ENCODE measurements at regions not wholly inside any gene's neighbourhood (a gene's known extent, or its start where the extent isn't known, plus 50 kb on each side); places are given as distances from the start of the nearest gene placed in this dataset.

- no peaks in the 10 kb centered on the region for H3K4me1 Mint-ChIP-seq
- H3K27ac ChIP-seq (ENCODE audit: low read length): no peak overlapping the region
- peaks cover 0 to 30% of the 10 kb centered on the region in 2 experiments for H3K27me3 ChIP-seq (replicated peaks in 1 of 2; ENCODE audit: control insufficient read depth in 2 of 2, extremely low read depth in 1 of 2, insufficient read depth in 2 of 2, low read length in 1 of 2)
- POLR2A ChIA-PET: no interaction called here
- no peaks in the 10 kb centered on the region for H3K36me3 Mint-ChIP-seq
- no peak overlapping the region for H3K27ac Mint-ChIP-seq
- 82% methylated on average over 11 of the region's 12 CpGs for WGBS (ENCODE audit: insufficient coverage)
- DNase-seq: no peak
- H3K36me3 ChIP-seq (ENCODE audit: control insufficient read depth in 2 of 2, extremely low read depth in 1 of 2, insufficient read depth in 1 of 2, low read length in 1 of 2): no peaks in the 10 kb centered on the region
- H3K4me3 Mint-ChIP-seq: no peak overlapping the region
- H3K4me1 ChIP-seq (ENCODE audit: control insufficient read depth in 1 of 2, extremely low read depth in 1 of 2, insufficient read depth in 2 of 2, low read length in 2 of 2): no peaks in the 10 kb centered on the region
- H3K9me3 ChIP-seq: no peaks in the 10 kb centered on the region
- H3K4me3 ChIP-seq (ENCODE audit: control insufficient read depth in 1 of 2, extremely low read depth in 1 of 2, low read length in 1 of 2): no peak overlapping the region
- peaks cover 0 to 3% (median 0%) of the 10 kb centered on the region in 3 donors for H3K9me3 Mint-ChIP-seq
- no peak for ATAC-seq (replicated peaks in 1 of 4)
- CTCF ChIA-PET: no interaction called here
- peaks cover 0 to 6% of the 10 kb centered on the region in 2 donors for H3K27me3 Mint-ChIP-seq
These were observed 69.7 kb downstream of the RPS6KA4 start for GRCh38 chr11:64428693-64429092.

- POLR2A ChIA-PET: no interaction called here
- no peak overlapping the region for H3K27ac ChIP-seq (ENCODE audit: low read length)
- DNase-seq (no peak), ATAC-seq (replicated peaks in 1 of 4) (no peak)
- Mint-ChIP-seq H3K36me3 (no peaks in the 10 kb centered on the region), H3K27ac (no peak overlapping the region), H3K4me3 (no peak overlapping the region), H3K9me3 (peaks cover 0 to 3% (median 0%) of the 10 kb centered on the region in 3 donors), H3K4me1 (no peaks in the 10 kb centered on the region), H3K27me3 (peaks cover 0 to 2% of the 10 kb centered on the region in 2 donors)
- no peaks in the 10 kb centered on the region for H3K9me3 ChIP-seq
- H3K27me3 ChIP-seq (replicated peaks in 1 of 2; ENCODE audit: control insufficient read depth in 2 of 2, extremely low read depth in 1 of 2, insufficient read depth in 2 of 2, low read length in 1 of 2): peaks cover 0 to 36% of the 10 kb centered on the region in 2 experiments
- WGBS (ENCODE audit: insufficient coverage): 85% methylated on average over 11 of the region's 12 CpGs
- H3K36me3 ChIP-seq (ENCODE audit: control insufficient read depth in 2 of 2, extremely low read depth in 1 of 2, insufficient read depth in 1 of 2, low read length in 1 of 2): no peaks in the 10 kb centered on the region
- H3K4me3 ChIP-seq (ENCODE audit: control insufficient read depth in 1 of 2, extremely low read depth in 1 of 2, low read length in 1 of 2): no peak overlapping the region
- H3K4me1 ChIP-seq (ENCODE audit: control insufficient read depth in 1 of 2, extremely low read depth in 1 of 2, insufficient read depth in 2 of 2, low read length in 2 of 2): no peaks in the 10 kb centered on the region
- CTCF ChIA-PET: no interaction called here
These were observed 71.0 kb downstream of the RPS6KA4 start for GRCh38 chr11:64429970-64430369.

GRCh38 chr11:64430645-64431044, 71.7 kb downstream of the RPS6KA4 start:
- Histone ChIP-seq H3K27me3 (replicated peaks in 1 of 2; ENCODE audit: control insufficient read depth in 2 of 2, extremely low read depth in 1 of 2, insufficient read depth in 2 of 2, low read length in 1 of 2) (peaks cover 0 to 37% of the 10 kb centered on the region in 2 experiments), H3K4me1 (ENCODE audit: control insufficient read depth in 1 of 2, extremely low read depth in 1 of 2, insufficient read depth in 2 of 2, low read length in 2 of 2) (no peaks in the 10 kb centered on the region), H3K36me3 (ENCODE audit: control insufficient read depth in 2 of 2, extremely low read depth in 1 of 2, insufficient read depth in 1 of 2, low read length in 1 of 2) (no peaks in the 10 kb centered on the region), H3K9me3 (no peaks in the 10 kb centered on the region), H3K27ac (ENCODE audit: low read length) (no peak overlapping the region), H3K4me3 (ENCODE audit: control insufficient read depth in 1 of 2, extremely low read depth in 1 of 2, low read length in 1 of 2) (no peak overlapping the region)
- WGBS (ENCODE audit: insufficient coverage): 90% methylated on average over 17 of the region's 18 CpGs
- peaks cover 0 to 2% of the 10 kb centered on the region in 2 donors for H3K27me3 Mint-ChIP-seq
- CTCF ChIA-PET: no interaction called here
- H3K4me3 Mint-ChIP-seq: no peak overlapping the region
- no peak for DNase-seq
- peaks cover 0 to 3% (median 0%) of the 10 kb centered on the region in 3 donors for H3K9me3 Mint-ChIP-seq
- no peaks in the 10 kb centered on the region for H3K36me3 Mint-ChIP-seq
- no peak overlapping the region for H3K27ac Mint-ChIP-seq
- POLR2A ChIA-PET: no interaction called here
- H3K4me1 Mint-ChIP-seq: no peaks in the 10 kb centered on the region
- no peak for ATAC-seq (replicated peaks in 1 of 4)

GRCh38 chr11:64436000-64436399, 77.0 kb downstream of the RPS6KA4 start:
- peaks cover 0 to 3% (median 0%) of the 10 kb centered on the region in 3 donors for H3K9me3 Mint-ChIP-seq
- Histone ChIP-seq H3K27ac (ENCODE audit: low read length) (no peak overlapping the region), H3K9me3 (no peaks in the 10 kb centered on the region), H3K4me3 (ENCODE audit: control insufficient read depth in 1 of 2, extremely low read depth in 1 of 2, low read length in 1 of 2) (no peak overlapping the region), H3K27me3 (replicated peaks in 1 of 2; ENCODE audit: control insufficient read depth in 2 of 2, extremely low read depth in 1 of 2, insufficient read depth in 2 of 2, low read length in 1 of 2) (peaks cover 0 to 56% of the 10 kb centered on the region in 2 experiments), H3K4me1 (ENCODE audit: control insufficient read depth in 1 of 2, extremely low read depth in 1 of 2, insufficient read depth in 2 of 2, low read length in 2 of 2) (no peaks in the 10 kb centered on the region), H3K36me3 (ENCODE audit: control insufficient read depth in 2 of 2, extremely low read depth in 1 of 2, insufficient read depth in 1 of 2, low read length in 1 of 2) (no peaks in the 10 kb centered on the region)
- H3K4me1 Mint-ChIP-seq: no peaks in the 10 kb centered on the region
- no peak overlapping the region for H3K27ac Mint-ChIP-seq
- DNase-seq: no peak
- H3K36me3 Mint-ChIP-seq: no peaks in the 10 kb centered on the region
- H3K4me3 Mint-ChIP-seq: no peak overlapping the region
- no CpG with 5 or more reads among the region's 4 CpGs for WGBS (ENCODE audit: insufficient coverage)
- POLR2A ChIA-PET: no interaction called here
- peaks cover 8 to 11% of the 10 kb centered on the region in 2 donors for H3K27me3 Mint-ChIP-seq
- no peak for ATAC-seq (replicated peaks in 1 of 4)
- CTCF ChIA-PET: no interaction called here

GRCh38 chr11:64437426-64437825, 78.5 kb downstream of the RPS6KA4 start:
- H3K4me1 Mint-ChIP-seq: no peaks in the 10 kb centered on the region
- CTCF ChIA-PET: interaction anchor here in 1 of 2 donors (0.7 kb wide), 1 partner anchor 13 kb away, joined by 3 read pairs; no protein-coding TSS in a partner anchor
- Histone ChIP-seq H3K27ac (ENCODE audit: low read length) (no peak overlapping the region), H3K36me3 (ENCODE audit: control insufficient read depth in 2 of 2, extremely low read depth in 1 of 2, insufficient read depth in 1 of 2, low read length in 1 of 2) (no peaks in the 10 kb centered on the region), H3K27me3 (replicated peaks in 1 of 2; ENCODE audit: control insufficient read depth in 2 of 2, extremely low read depth in 1 of 2, insufficient read depth in 2 of 2, low read length in 1 of 2) (peaks cover 0 to 51% of the 10 kb centered on the region in 2 experiments), H3K9me3 (no peaks in the 10 kb centered on the region), H3K4me3 (ENCODE audit: control insufficient read depth in 1 of 2, extremely low read depth in 1 of 2, low read length in 1 of 2) (no peak overlapping the region), H3K4me1 (ENCODE audit: control insufficient read depth in 1 of 2, extremely low read depth in 1 of 2, insufficient read depth in 2 of 2, low read length in 2 of 2) (no peaks in the 10 kb centered on the region)
- H3K27ac Mint-ChIP-seq: no peak overlapping the region
- H3K27me3 Mint-ChIP-seq: peaks cover 8 to 11% of the 10 kb centered on the region in 2 donors
- WGBS (ENCODE audit: insufficient coverage): 88% methylated on average over 5 of the region's 7 CpGs
- POLR2A ChIA-PET: no interaction called here
- ATAC-seq (replicated peaks in 1 of 4): no peak
- H3K36me3 Mint-ChIP-seq: no peaks in the 10 kb centered on the region
- H3K4me3 Mint-ChIP-seq: no peak overlapping the region
- no peaks in the 10 kb centered on the region for H3K9me3 Mint-ChIP-seq
- DNase-seq: no peak

- ATAC-seq (replicated peaks in 1 of 4) (no peak), DNase-seq (no peak)
- Mint-ChIP-seq H3K27me3 (peaks cover 11 to 19% of the 10 kb centered on the region in 2 donors), H3K27ac (no peak overlapping the region), H3K36me3 (no peaks in the 10 kb centered on the region), H3K4me1 (no peaks in the 10 kb centered on the region), H3K4me3 (no peak overlapping the region), H3K9me3 (no peaks in the 10 kb centered on the region)
- ChIA-PET CTCF (no interaction called here), POLR2A (interaction anchor here in 1 of 2 donors (0.7 kb wide), 1 partner anchor 17 kb away, joined by 3 read pairs; no protein-coding TSS in a partner anchor)
- 84% methylated on average over 20 of the region's 22 CpGs for WGBS (ENCODE audit: insufficient coverage)
- H3K4me1 ChIP-seq (ENCODE audit: control insufficient read depth in 1 of 2, extremely low read depth in 1 of 2, insufficient read depth in 2 of 2, low read length in 2 of 2): no peaks in the 10 kb centered on the region
- no peak overlapping the region for H3K27ac ChIP-seq (ENCODE audit: low read length)
- H3K4me3 ChIP-seq (ENCODE audit: control insufficient read depth in 1 of 2, extremely low read depth in 1 of 2, low read length in 1 of 2): no peak overlapping the region
- no peaks in the 10 kb centered on the region for H3K9me3 ChIP-seq
- H3K27me3 ChIP-seq (replicated peaks in 1 of 2; ENCODE audit: control insufficient read depth in 2 of 2, extremely low read depth in 1 of 2, insufficient read depth in 2 of 2, low read length in 1 of 2): peaks cover 0 to 40% of the 10 kb centered on the region in 2 experiments
- H3K36me3 ChIP-seq (ENCODE audit: control insufficient read depth in 2 of 2, extremely low read depth in 1 of 2, insufficient read depth in 1 of 2, low read length in 1 of 2): no peaks in the 10 kb centered on the region
These were observed 80.2 kb downstream of the RPS6KA4 start for GRCh38 chr11:64438986-64439771.
